Epithelial cell of esophagus (primary cell): ENCODE measurements at regions not wholly inside any gene's neighbourhood (a gene's known extent, or its start where the extent isn't known, plus 50 kb on each side); places are given as distances from the start of the nearest gene placed in this dataset.
"Not testable (repeated sequence)": the region's sequence is repeated elsewhere in the genome, so short reads cannot be mapped to it uniquely, and the experiment has no call there.

Experiments
- DNase-seq: peaks from one replicate; pipeline ENCODE4 v3.0.0; 2010; ENCODE audit warnings: low read depth
- H3K4me3 ChIP-seq: 2 replicates; pipeline ENCODE4 v1.5.1; 2011; ENCODE audit warnings: mild to moderate bottlenecking, low read length, control low read depth
- TF ChIP-seq, protein P1 (sequence below): IDR thresholded peaks from 2 replicates; pipeline ENCODE4 v1.5.1; 2011; ENCODE audit warnings: low read depth, mild to moderate bottlenecking, low read length, control low read depth, inconsistent platforms; ENCODE audit not compliant: insufficient read depth; ENCODE audit errors: missing control alignments

DNA sequence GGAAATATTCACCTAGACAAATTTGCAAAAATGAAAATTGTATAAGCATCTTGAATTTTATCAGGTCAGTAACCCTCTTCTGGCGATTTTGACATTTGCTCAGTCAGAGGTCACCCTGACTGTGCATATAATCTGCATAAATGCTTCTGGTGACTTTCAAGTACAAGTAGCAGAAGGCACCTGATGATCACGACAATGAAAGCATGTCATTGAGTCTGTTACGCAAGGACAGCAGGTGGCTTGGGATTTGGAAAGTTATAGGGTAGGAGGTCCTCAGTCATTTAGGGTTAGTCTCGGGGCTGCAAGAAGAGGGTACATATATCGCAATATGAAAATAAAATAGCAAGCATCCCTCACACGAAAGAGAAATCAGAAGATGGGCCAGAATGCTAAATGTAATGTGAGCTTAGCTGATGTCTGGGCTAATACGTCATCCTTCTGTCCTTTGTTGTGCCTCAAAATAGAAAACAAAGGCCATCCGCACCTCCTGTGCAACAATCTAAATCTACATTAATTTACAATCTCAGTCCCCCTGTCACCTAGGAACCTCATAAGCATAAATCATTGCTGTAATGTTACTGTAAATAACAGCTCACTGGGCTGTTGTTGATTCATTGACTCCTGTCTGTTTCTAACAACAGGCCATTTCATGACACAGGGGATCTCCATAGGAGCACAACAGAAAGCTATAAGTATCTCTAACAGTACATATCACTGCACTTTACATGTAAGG, 155.2 kb upstream of the RSPO3 start:
- TF ChIP-seq, protein P1, sequence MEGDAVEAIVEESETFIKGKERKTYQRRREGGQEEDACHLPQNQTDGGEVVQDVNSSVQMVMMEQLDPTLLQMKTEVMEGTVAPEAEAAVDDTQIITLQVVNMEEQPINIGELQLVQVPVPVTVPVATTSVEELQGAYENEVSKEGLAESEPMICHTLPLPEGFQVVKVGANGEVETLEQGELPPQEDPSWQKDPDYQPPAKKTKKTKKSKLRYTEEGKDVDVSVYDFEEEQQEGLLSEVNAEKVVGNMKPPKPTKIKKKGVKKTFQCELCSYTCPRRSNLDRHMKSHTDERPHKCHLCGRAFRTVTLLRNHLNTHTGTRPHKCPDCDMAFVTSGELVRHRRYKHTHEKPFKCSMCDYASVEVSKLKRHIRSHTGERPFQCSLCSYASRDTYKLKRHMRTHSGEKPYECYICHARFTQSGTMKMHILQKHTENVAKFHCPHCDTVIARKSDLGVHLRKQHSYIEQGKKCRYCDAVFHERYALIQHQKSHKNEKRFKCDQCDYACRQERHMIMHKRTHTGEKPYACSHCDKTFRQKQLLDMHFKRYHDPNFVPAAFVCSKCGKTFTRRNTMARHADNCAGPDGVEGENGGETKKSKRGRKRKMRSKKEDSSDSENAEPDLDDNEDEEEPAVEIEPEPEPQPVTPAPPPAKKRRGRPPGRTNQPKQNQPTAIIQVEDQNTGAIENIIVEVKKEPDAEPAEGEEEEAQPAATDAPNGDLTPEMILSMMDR, result no peak
- H3K4me3 ChIP-seq, result no peak overlapping the region
- DNase-seq, result no peak

DNA sequence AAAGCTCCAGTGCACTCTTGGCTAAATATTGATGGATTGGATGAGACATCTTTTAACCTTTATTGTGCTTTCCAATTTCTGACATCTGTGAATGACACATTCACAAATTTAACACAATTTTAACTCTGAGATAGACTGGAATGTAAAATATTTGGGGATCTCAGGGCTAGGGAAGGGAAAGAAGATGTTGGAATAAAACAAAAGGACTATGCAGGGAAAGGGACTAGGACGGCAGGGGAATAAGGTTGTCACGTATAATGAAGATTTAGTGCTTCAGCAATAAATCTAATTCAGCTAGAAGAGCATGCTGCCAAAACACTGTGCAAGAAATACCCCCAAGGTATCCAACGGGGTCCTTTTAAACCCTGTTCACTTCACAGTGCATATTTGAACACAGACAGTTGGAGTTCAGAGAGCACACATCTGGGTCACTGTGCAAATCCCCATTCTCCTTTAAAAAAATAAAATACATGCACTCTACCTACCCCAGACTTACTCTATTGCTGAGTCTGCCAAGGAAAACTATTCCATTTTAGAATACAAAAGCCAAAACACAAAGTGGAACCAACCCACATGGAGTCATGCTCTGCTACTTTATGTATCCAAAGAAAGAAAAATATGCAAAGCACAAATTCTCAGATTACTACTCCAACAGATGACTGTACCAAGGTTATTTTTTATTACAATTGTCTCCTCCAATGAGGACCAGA, 151.0 kb upstream of the RSPO3 start:
- H3K4me3 ChIP-seq, result no peak overlapping the region
- TF ChIP-seq, protein P1, result no peak
- no peak for DNase-seq

DNA sequence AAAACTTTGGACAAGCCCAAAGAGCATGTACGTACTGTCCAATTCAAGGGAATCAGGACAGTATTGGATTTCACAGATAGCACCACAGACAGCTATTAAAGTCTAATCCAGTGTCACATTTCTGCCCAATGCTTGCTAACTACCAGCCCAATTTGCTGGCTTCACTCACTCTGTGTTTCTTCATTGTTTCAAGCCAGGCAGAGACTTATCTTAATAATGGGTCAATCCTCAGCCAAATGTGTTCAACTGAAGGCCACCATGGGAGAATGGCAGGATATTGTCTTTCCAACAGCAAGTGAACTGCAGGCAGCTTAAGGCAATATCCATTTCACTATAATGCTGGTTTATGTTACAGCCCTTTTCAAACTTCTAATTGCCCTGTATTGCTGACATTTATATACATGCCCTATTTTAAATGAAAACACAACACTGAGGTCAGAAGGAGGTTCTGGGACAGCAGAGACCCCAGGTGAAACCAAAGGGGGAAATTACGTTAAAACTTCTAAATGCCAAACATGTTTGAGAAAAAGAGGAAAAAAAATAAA, 142.1 kb upstream of the RSPO3 start:
- TF ChIP-seq, protein P1, result no peak
- no peak overlapping the region for H3K4me3 ChIP-seq
- DNase-seq, result no peak

DNA sequence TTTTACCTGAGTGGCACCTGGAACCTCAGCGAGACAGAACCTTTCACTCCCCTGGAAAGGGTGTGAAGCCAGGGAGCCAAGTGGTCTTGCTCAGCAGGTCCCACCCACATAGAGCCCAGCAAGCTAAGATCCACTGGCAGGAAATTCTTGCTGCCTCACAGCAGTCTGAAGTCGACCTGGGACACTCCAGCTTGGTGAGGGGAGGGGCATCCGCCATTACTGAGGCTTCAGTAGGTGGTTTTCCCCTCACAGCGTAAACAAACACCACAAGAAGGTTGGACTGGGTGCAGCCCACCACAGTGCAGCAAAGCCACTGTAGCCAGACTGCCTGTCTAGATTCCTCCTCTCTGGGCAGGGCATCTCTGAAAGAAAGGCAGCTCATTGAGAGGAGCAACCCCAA, 134.7 kb upstream of the RSPO3 start:
- DNase-seq, result no peak
- TF ChIP-seq, protein P1, result no peak
- H3K4me3 ChIP-seq, result no peak overlapping the region

DNA sequence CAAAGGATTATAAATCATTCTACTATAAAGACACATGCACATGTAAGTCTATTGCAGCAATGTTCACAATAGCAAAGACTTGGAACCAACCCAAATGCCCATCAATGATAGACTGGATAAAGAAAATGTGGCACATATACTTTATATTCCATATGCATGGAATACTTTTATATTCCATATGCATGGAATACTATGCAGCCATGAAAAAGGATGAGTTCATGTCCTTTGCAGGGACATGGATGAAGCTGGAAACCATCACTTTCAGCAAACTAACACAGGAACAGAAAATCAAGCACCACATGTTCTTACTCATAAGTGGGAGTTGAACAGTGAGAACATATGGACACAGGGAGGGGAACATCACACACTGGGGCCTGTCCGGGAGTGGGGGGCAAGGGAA, 130.3 kb upstream of the RSPO3 start:
- not testable (repeated sequence) for DNase-seq, H3K4me3 ChIP-seq

DNA sequence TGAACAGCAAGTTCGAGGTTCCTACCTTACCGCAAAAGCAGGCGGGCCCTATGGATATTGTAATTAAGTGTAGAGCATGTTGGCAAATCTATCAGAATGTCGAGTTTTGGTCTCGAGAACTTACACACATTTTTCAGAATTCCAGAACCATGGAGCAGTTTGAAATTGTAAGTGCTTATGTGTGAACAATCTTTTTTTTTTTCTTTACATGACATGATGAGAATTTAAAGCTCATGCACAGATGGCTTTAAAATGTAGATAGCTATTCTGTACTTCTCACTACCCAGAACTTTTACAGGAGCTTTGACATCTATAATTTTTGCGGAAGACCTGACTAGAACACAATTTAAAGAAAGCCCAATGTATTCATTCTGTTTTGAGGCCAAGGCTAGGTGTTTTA, 117.8 kb upstream of the RSPO3 start:
- no peak for DNase-seq
- TF ChIP-seq, protein P1, result no peak
- no peak overlapping the region for H3K4me3 ChIP-seq

DNA sequence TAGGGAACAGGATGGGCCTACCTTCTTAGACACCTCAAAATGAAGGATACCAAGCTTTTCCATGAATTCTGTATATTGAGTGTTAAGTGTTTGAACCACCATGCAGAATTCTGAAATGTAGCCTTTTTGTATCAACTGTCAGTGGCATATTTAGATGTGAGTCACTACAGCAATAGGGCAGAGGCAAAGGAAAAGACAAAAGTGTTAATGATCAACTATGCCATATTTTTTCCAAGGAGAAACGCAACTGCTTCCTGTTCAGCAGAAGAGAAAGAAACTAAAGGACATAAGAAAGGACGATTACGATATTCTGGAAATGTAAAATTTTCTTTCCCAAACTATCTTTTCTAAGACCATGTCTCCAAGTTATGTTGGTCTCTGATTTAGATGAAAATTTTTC, 104.6 kb upstream of the RSPO3 start:
- no peak for DNase-seq
- TF ChIP-seq, protein P1, result no peak
- no peak overlapping the region for H3K4me3 ChIP-seq
